Posterior cingulate gyrus (tissue), 11 donors: ENCODE measurements at regions not wholly inside any gene's neighbourhood (a gene's known extent, or its start where the extent isn't known, plus 50 kb on each side); places are given as distances from the start of the nearest gene placed in this dataset.

Experiments used
- DNase-seq, 10 donors: peaks; one replicate each; pipeline versions ENCODE4 v3.0.0 to v3.0.0-alpha.2; 2020 to 2021; ENCODE audit warnings: mixed read lengths in 3 of 10
- intact Hi-C: fragments of 100-400 bp; cut with DNase I; formaldehyde crosslinking; loops from one replicate; pipeline ENCODE4 v1.15.1; 2023

GRCh38 chr3:76152028-76152427, 366.7 kb upstream of the ZNF717 start:
- intact Hi-C loops = no loop called here

GRCh38 chr3:76161856-76162255, 376.5 kb upstream of the ZNF717 start:
- intact Hi-C loops = no loop called here
- no peak for DNase-seq

More at GRCh38 chr3:76152028-76152427, 366.7 kb upstream of the ZNF717 start:
- DNase-seq = no peak

GRCh38 chr3:76171647-76172046, 386.3 kb upstream of the ZNF717 start:
- intact Hi-C loops = no loop called here
- no peak for DNase-seq

- intact Hi-C loops = no loop called here
- DNase-seq = no peak
Observed at GRCh38 chr3:76177610-76178009, 392.3 kb upstream of the ZNF717 start.

- intact Hi-C loops = no loop called here
- no peak for DNase-seq
Observed at GRCh38 chr3:76178412-76178811, 393.1 kb upstream of the ZNF717 start.

GRCh38 chr3:76181213-76181612, 395.9 kb upstream of the ZNF717 start:
- no peak for DNase-seq
- intact Hi-C loops = no loop called here

- no peak for DNase-seq
- intact Hi-C loops = no loop called here
Observed at GRCh38 chr3:76198086-76198485, 412.7 kb upstream of the ZNF717 start.

GRCh38 chr3:76199382-76199781, 414.0 kb upstream of the ZNF717 start:
- intact Hi-C loops = no loop called here
- DNase-seq = no peak

GRCh38 chr3:76203578-76203977, 418.2 kb upstream of the ZNF717 start:
- intact Hi-C loops = no loop called here
- no peak for DNase-seq

GRCh38 chr3:76206346-76206745, 421.0 kb upstream of the ZNF717 start:
- intact Hi-C loops = no loop called here
- DNase-seq = no peak

- intact Hi-C loops = no loop called here
- no peak for DNase-seq
Observed at GRCh38 chr3:76212679-76213078, 427.3 kb upstream of the ZNF717 start.

- intact Hi-C loops = no loop called here
- DNase-seq = no peak
Observed at GRCh38 chr3:76222201-76222600, 436.9 kb upstream of the ZNF717 start.

- intact Hi-C loops = no loop called here
- DNase-seq = no peak
Observed at GRCh38 chr3:76231258-76231657, 445.9 kb upstream of the ZNF717 start.

GRCh38 chr3:76242886-76243753, 457.8 kb upstream of the ZNF717 start:
- DNase-seq = peak in 1 of 10 donors; percentile 41
- intact Hi-C loops = no loop called here

- DNase-seq = no peak
- intact Hi-C loops = no loop called here
Observed at GRCh38 chr3:76245073-76245472, 459.7 kb upstream of the ZNF717 start.

GRCh38 chr3:76245622-76246021, 460.3 kb upstream of the ZNF717 start:
- intact Hi-C loops = no loop called here
- no peak for DNase-seq

GRCh38 chr3:76264496-76264895, 479.1 kb upstream of the ZNF717 start:
- no peak for DNase-seq
- intact Hi-C loops = no loop called here

- intact Hi-C loops = no loop called here
- DNase-seq = peak in 1 of 10 donors; percentile 43
Observed at GRCh38 chr3:76264911-76265310, 479.6 kb upstream of the ZNF717 start.

GRCh38 chr3:76266511-76266910, 481.2 kb upstream of the ZNF717 start:
- intact Hi-C loops = no loop called here
- DNase-seq = no peak

- intact Hi-C loops = no loop called here
- DNase-seq = no peak
Observed at GRCh38 chr3:76267851-76268380, 482.6 kb upstream of the ZNF717 start.

GRCh38 chr3:76293856-76294255, 508.5 kb upstream of the ZNF717 start:
- intact Hi-C loops = no loop called here
- DNase-seq = peak in 3 of 10 donors; percentile 57 to 72 (median 65)

- intact Hi-C loops = no loop called here
- no peak for DNase-seq
Observed at GRCh38 chr3:76300746-76301145, 515.4 kb upstream of the ZNF717 start.
